NB4 (cell line): ENCODE measurements at regions not wholly inside any gene's neighbourhood (a gene's known extent, or its start where the extent isn't known, plus 50 kb on each side); places are given as distances from the start of the nearest gene placed in this dataset.

Experiments
- POLR2A ChIP-seq: IDR thresholded peaks from 2 replicates; pipeline ENCODE4 v1.6.1; 2011; ENCODE audit warnings: mild to moderate bottlenecking; ENCODE audit not compliant: insufficient read length; ENCODE audit errors: extremely low read depth
- TF ChIP-seq, protein P1 (sequence below): IDR thresholded peaks from one replicate; pipeline ENCODE4 v1.5.1; 2012; ENCODE audit warnings: low read depth, low read length
- TF ChIP-seq, protein P2 (sequence below): IDR thresholded peaks from 2 replicates; pipeline ENCODE4 v1.6.1; 2011; ENCODE audit warnings: low read depth, low read length

DNA sequence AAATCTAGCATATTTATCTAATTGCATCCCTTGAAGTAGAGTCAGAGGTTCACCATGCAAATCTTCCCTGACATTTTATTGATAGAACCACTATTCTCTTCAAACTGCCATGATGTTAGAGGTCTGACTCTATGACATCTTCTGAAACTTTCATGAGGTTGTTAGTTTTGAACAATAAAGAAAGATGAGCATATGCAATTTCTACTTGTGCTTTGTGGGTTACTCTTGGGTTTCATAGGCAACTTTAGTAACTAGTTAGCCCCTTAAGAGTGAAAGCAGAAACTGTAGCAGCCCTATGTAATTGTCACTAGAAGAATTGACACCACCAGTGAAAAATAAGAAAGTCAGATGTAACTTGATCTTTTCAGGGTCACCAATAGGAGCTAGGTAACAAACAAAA, 53.1 kb upstream of the ZEB2 start:
- no peak for TF ChIP-seq POLR2A
- TF ChIP-seq, protein P1, sequence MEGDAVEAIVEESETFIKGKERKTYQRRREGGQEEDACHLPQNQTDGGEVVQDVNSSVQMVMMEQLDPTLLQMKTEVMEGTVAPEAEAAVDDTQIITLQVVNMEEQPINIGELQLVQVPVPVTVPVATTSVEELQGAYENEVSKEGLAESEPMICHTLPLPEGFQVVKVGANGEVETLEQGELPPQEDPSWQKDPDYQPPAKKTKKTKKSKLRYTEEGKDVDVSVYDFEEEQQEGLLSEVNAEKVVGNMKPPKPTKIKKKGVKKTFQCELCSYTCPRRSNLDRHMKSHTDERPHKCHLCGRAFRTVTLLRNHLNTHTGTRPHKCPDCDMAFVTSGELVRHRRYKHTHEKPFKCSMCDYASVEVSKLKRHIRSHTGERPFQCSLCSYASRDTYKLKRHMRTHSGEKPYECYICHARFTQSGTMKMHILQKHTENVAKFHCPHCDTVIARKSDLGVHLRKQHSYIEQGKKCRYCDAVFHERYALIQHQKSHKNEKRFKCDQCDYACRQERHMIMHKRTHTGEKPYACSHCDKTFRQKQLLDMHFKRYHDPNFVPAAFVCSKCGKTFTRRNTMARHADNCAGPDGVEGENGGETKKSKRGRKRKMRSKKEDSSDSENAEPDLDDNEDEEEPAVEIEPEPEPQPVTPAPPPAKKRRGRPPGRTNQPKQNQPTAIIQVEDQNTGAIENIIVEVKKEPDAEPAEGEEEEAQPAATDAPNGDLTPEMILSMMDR = no peak
- TF ChIP-seq, protein P2, sequence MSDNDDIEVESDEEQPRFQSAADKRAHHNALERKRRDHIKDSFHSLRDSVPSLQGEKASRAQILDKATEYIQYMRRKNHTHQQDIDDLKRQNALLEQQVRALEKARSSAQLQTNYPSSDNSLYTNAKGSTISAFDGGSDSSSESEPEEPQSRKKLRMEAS = no peak
